HCT116 (cell line): ENCODE measurements at regions not wholly inside any gene's neighbourhood (a gene's known extent, or its start where the extent isn't known, plus 50 kb on each side); places are given as distances from the start of the nearest gene placed in this dataset.

Experiments
- ATAC-seq: fragments of 200-7000 bp; cut with Tn5 transposase; 2 replicates; pipeline ENCODE4 v1.9.1; 2020; ENCODE audit warnings: mild to moderate bottlenecking, moderate library complexity
- BruUV-seq: library from RNA; stranded (reverse); fragments of 400-500 nt; replicated peaks from 2 replicates; lab custom pipeline; 2021; lab: Mats Ljungman, UMichigan
- CTCF ChIA-PET: fragments of 300-600 bp; sonication (Branson Sonifier 250); formaldehyde crosslinking; loops from one replicate; lab custom pipeline; 2021; ENCODE audit warnings: antibody characterized with exemption; lab: Charles Lee
- POLR2A ChIA-PET: fragments of 300-600, 350-600 bp; sonication (Branson Sonifier 250); formaldehyde crosslinking; loops from one replicate; lab custom pipeline; 2021; ENCODE audit warnings: antibody characterized with exemption; lab: Charles Lee
- RAD21 ChIA-PET, 2 experiments: fragments of 300-600 bp; sonication (Branson Sonifier 250); formaldehyde crosslinking; loops; one replicate each; lab custom pipeline; 2023; ENCODE audit warnings: low total read pairs in 2 of 2; ENCODE audit not compliant: uncharacterized antibody in 2 of 2, unreplicated experiment in 2 of 2, low non-redundant PET in 1 of 2; lab: Charles Lee
- DNase-seq: peaks from one replicate; pipeline ENCODE4 v3.0.0-alpha.2; 2010; ENCODE audit warnings: low read depth, low spot score
- H2AFZ ChIP-seq: fragments of 200-600 bp; shearing (Covaris generic), sonication (generic); 2 replicates; pipeline ENCODE4 v1.6.1; 2017; ENCODE audit warnings: low read depth, mixed run types, mixed read lengths, antibody characterized with exemption, low read length; ENCODE audit not compliant: poor library complexity, severe bottlenecking
- H3K27ac ChIP-seq: 2 replicates; pipeline ENCODE4 v1.5.1; 2012; ENCODE audit warnings: low read depth, low read length
- H3K27me3 ChIP-seq: fragments of 200-600 bp; sonication (generic); 2 replicates; pipeline ENCODE4 v1.6.1; 2016; ENCODE audit warnings: mixed run types, low read length, mixed read lengths; ENCODE audit not compliant: insufficient read depth
- H3K36me3 ChIP-seq, 2 experiments: fragments of 200-500 bp in 1 of 2; fragments of 200-600 bp in 1 of 2; sonication (Bioruptor generic) in 1 of 2; sonication (generic) in 1 of 2; 2 replicates each; pipeline versions ENCODE4 v1.5.1 to v1.6.1; 2014 to 2016; ENCODE audit warnings: low read length in 2 of 2, inconsistent platforms in 1 of 2, mixed read lengths in 1 of 2, mixed run types in 1 of 2; ENCODE audit not compliant: insufficient read depth in 2 of 2, control insufficient read depth in 1 of 2
- H3K4me1 ChIP-seq, 2 experiments: fragments of 200-600 bp in 1 of 2; sonication (generic) in 1 of 2; 2 replicates each; pipeline versions ENCODE4 v1.5.1 to v1.6.1; 2012 to 2017; ENCODE audit warnings: low read length in 2 of 2, inconsistent platforms in 1 of 2, mild to moderate bottlenecking in 1 of 2, mixed read lengths in 1 of 2, mixed run types in 1 of 2, moderate library complexity in 1 of 2; ENCODE audit not compliant: insufficient read depth in 2 of 2, control insufficient read depth in 1 of 2
- H3K4me2 ChIP-seq: fragments of 200-600 bp; sonication (generic); 2 replicates; pipeline ENCODE4 v1.6.1; 2017; ENCODE audit warnings: mixed run types, low read length, mixed read lengths
- H3K4me3 ChIP-seq, 2 experiments: fragments of 200-600 bp in 1 of 2; sonication (generic) in 1 of 2; replicated peaks in 1 of 2; 2 replicates each; pipeline ENCODE4 v1.5.1; 2011 to 2016; ENCODE audit warnings: low read length in 2 of 2, control low read depth in 1 of 2, low read depth in 1 of 2, mild to moderate bottlenecking in 1 of 2, mixed read lengths in 1 of 2, mixed run types in 1 of 2
- H3K79me2 ChIP-seq: fragments of 200-600 bp; sonication (generic); 2 replicates; pipeline ENCODE4 v1.6.1; 2017; ENCODE audit warnings: mild to moderate bottlenecking, mixed run types, low read length, moderate library complexity, mixed read lengths; ENCODE audit not compliant: insufficient read depth
- H3K9ac ChIP-seq: fragments of 200-600 bp; sonication (generic); 2 replicates; pipeline ENCODE4 v1.6.1; 2016; ENCODE audit warnings: low read length, mixed read lengths
- H3K9me2 ChIP-seq: fragments of 200-600 bp; sonication (generic), shearing (Covaris generic); 2 replicates; pipeline ENCODE4 v1.6.1; 2017; ENCODE audit warnings: mixed run types, mild to moderate bottlenecking, moderate library complexity; ENCODE audit not compliant: insufficient read depth
- H3K9me3 ChIP-seq, 2 experiments: fragments of 200-500 bp in 1 of 2; fragments of 200-600 bp in 1 of 2; sonication (Bioruptor generic) in 1 of 2; sonication (generic) in 1 of 2; 2 replicates each; pipeline ENCODE4 v1.6.1; 2014 to 2017; ENCODE audit warnings: low read length in 2 of 2, mixed read lengths in 2 of 2, inconsistent platforms in 1 of 2, low read depth in 1 of 2, mild to moderate bottlenecking in 1 of 2, mixed run types in 1 of 2, moderate library complexity in 1 of 2; ENCODE audit not compliant: control insufficient read depth in 1 of 2, insufficient read depth in 1 of 2
- H4K20me1 ChIP-seq: fragments of 200-600 bp; sonication (generic), shearing (Covaris generic); 2 replicates; pipeline ENCODE4 v1.6.1; 2017; ENCODE audit warnings: mixed run types, mild to moderate bottlenecking, moderate library complexity; ENCODE audit not compliant: insufficient read depth
- ATF3 ChIP-seq: IDR thresholded peaks from 2 replicates; pipeline ENCODE4 v1.6.1; 2012
- EGR1 ChIP-seq: IDR thresholded peaks from 2 replicates; pipeline ENCODE4 v1.6.1; 2012; ENCODE audit warnings: low read depth
- EZH2 ChIP-seq: fragments of 200-600 bp; sonication (generic); IDR thresholded peaks from 2 replicates; pipeline ENCODE4 v1.6.1; 2017; ENCODE audit warnings: antibody characterized with exemption, mixed run types
- EZH2phosphoT487 ChIP-seq: fragments of 200-600 bp; IDR thresholded peaks from 2 replicates; pipeline ENCODE4 v1.6.1; 2018; ENCODE audit warnings: antibody characterized with exemption, borderline replicate concordance
- FOSL1 ChIP-seq: IDR thresholded peaks from 2 replicates; pipeline ENCODE4 v1.6.1; 2012; ENCODE audit warnings: low read depth
- JUND ChIP-seq: IDR thresholded peaks from 2 replicates; pipeline ENCODE4 v1.6.1; 2012
- MAX ChIP-seq: IDR thresholded peaks from 2 replicates; pipeline ENCODE4 v1.6.1; 2012
- POLR2A ChIP-seq: IDR thresholded peaks from 2 replicates; pipeline ENCODE4 v1.7.0; 2011; ENCODE audit warnings: borderline replicate concordance; ENCODE audit not compliant: insufficient read depth, insufficient read length; ENCODE audit errors: extremely low read depth
- POLR2AphosphoS5 ChIP-seq: IDR thresholded peaks from 2 replicates; pipeline ENCODE4 v1.6.1; 2011; ENCODE audit warnings: mild to moderate bottlenecking, low read depth, low read length, moderate library complexity
- REST ChIP-seq: IDR thresholded peaks from 2 replicates; pipeline ENCODE4 v1.6.1; 2012; ENCODE audit warnings: low read depth
- SIN3A ChIP-seq: IDR thresholded peaks from 2 replicates; pipeline ENCODE4 v1.6.1; 2012; ENCODE audit warnings: low read depth
- SRF ChIP-seq: IDR thresholded peaks from 2 replicates; pipeline ENCODE4 v1.6.1; 2012; ENCODE audit warnings: low read depth
- YY1 ChIP-seq: IDR thresholded peaks from 2 replicates; pipeline ENCODE4 v1.6.1; 2011; ENCODE audit warnings: low read length, low read depth, moderate library complexity, mild to moderate bottlenecking; ENCODE audit not compliant: insufficient replicate concordance; ENCODE audit errors: extremely low read depth
- ZBTB33 ChIP-seq: IDR thresholded peaks from 2 replicates; pipeline ENCODE4 v1.6.1; 2011; ENCODE audit warnings: mild to moderate bottlenecking, low read length, moderate library complexity; ENCODE audit not compliant: insufficient replicate concordance; ENCODE audit errors: extremely low read depth
- ZNF274 ChIP-seq: fragments of 200-500 bp; sonication (Bioruptor generic); IDR thresholded peaks from 2 replicates; pipeline ENCODE4 v1.6.1; 2014; ENCODE audit warnings: mild to moderate bottlenecking, low read depth, low read length, inconsistent platforms
- intact Hi-C: fragments of 100-400 bp; cut with micrococcal nuclease; formaldehyde crosslinking; loops from 2 replicates; pipeline ENCODE4 v1.10.0; 2022

GRCh38 chr5:124918618-124919017 lies 172.2 kb upstream of the ZNF608 start:
- no peak overlapping the region for H2AFZ ChIP-seq
- H3K9me3 ChIP-seq: no peaks in the 10 kb centered on the region
- TF ChIP-seq POLR2AphosphoS5: no peak
- no peaks in the 10 kb centered on the region for H3K36me3 ChIP-seq
- H3K4me1 ChIP-seq: no peaks in the 10 kb centered on the region
- POLR2A ChIA-PET: no interaction called here
- no peak overlapping the region for H3K4me3 ChIP-seq
- ATAC-seq (no peak), DNase-seq (no peak)
- intact Hi-C loops: no loop called here
- no peak overlapping the region for H3K4me2 ChIP-seq
- no peaks in the 10 kb centered on the region for H3K9me2 ChIP-seq
- H3K27ac ChIP-seq: no peak overlapping the region
- no peaks in the 10 kb centered on the region for H3K27me3 ChIP-seq
- H4K20me1 ChIP-seq: no peaks in the 10 kb centered on the region
- no TSS peak for BruUV-seq
- CTCF ChIA-PET: no interaction called here
- H3K79me2 ChIP-seq: no peaks in the 10 kb centered on the region
- H3K9ac ChIP-seq: no peak overlapping the region
- RAD21 ChIA-PET: no interaction called here

- no peak overlapping the region for H3K27ac ChIP-seq
- BruUV-seq: no TSS peak
- RAD21 ChIA-PET: no interaction called here
- H3K9me3 ChIP-seq: no peaks in the 10 kb centered on the region
- intact Hi-C loops: no loop called here
- H4K20me1 ChIP-seq: no peaks in the 10 kb centered on the region
- H2AFZ ChIP-seq: no peak overlapping the region
- POLR2A ChIA-PET: no interaction called here
- H3K4me1 ChIP-seq: no peaks in the 10 kb centered on the region
- DNase-seq (no peak), ATAC-seq (no peak)
- no peaks in the 10 kb centered on the region for H3K9me2 ChIP-seq
- H3K27me3 ChIP-seq: no peaks in the 10 kb centered on the region
- H3K4me2 ChIP-seq: no peak overlapping the region
- CTCF ChIA-PET: interaction anchor here (0.7 kb wide), 1 partner anchor 957 kb away, joined by 3 read pairs; no protein-coding TSS in a partner anchor
- no peaks in the 10 kb centered on the region for H3K79me2 ChIP-seq
- no peak overlapping the region for H3K4me3 ChIP-seq
- H3K36me3 ChIP-seq: no peaks in the 10 kb centered on the region
- H3K9ac ChIP-seq: no peak overlapping the region
- no peak for TF ChIP-seq MAX
- TF ChIP-seq ZBTB33: no peak
- no peak for TF ChIP-seq YY1
- TF ChIP-seq POLR2A: no peak
- TF ChIP-seq POLR2AphosphoS5: no peak
- TF ChIP-seq EGR1: no peak
- TF ChIP-seq ZNF274: no peak
- no peak for TF ChIP-seq EZH2phosphoT487
- no peak for TF ChIP-seq FOSL1
- TF ChIP-seq SIN3A: no peak
- TF ChIP-seq SRF: no peak
- TF ChIP-seq EZH2: no peak
- TF ChIP-seq ATF3: no peak
- TF ChIP-seq REST: no peak
- no peak for TF ChIP-seq JUND
These were observed 172.6 kb upstream of the ZNF608 start for GRCh38 chr5:124919076-124919475.
